GM10248 (cell line): ENCODE measurements at regions not wholly inside any gene's neighbourhood (a gene's known extent, or its start where the extent isn't known, plus 50 kb on each side); places are given as distances from the start of the nearest gene placed in this dataset.

ENCODE experiments used
- CTCF ChIA-PET: fragments of 300-600 bp; sonication (Branson Sonifier 250); formaldehyde crosslinking; extraction: SDS; loops from one replicate; lab custom pipeline; 2021; ENCODE audit warnings: antibody characterized with exemption; lab: Yijun Ruan, JAX
- POLR2A ChIA-PET: fragments of 350-650 bp; sonication (Branson Sonifier 250); formaldehyde crosslinking; extraction: SDS; loops from one replicate; lab custom pipeline; 2020; ENCODE audit warnings: antibody characterized with exemption; lab: Yijun Ruan, JAX
- DNase-seq: peaks from one replicate; pipeline ENCODE4 v3.0.0; 2012; ENCODE audit errors: extremely low spot score
- TF ChIP-seq, protein P1 (sequence below): IDR thresholded peaks from 2 replicates; pipeline ENCODE4 v1.5.1; 2012; ENCODE audit warnings: mild to moderate bottlenecking, low read depth; ENCODE audit errors: extremely low read depth, missing control alignments, control extremely low read depth

DNA sequence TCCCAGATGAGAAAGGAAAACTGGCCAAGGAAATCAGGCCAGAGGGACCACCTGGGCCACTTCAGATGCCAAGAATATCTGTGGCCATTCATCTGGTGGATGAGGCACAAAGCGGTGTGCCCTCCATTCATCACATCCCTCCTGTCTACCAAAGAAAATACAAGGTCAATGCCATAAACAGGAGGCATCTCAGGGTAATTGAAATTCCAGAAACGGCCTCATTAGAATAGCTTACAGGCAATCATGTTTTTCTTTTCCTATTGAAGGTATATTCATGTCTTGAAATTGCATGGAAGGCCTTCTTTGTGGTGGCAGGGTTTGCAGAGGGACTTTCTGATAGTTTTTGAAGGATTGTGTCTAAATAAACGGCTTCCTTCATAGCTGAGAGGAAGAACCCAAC is 578.3 kb downstream of the HAO1 start:
- CTCF ChIA-PET = no interaction called here
- DNase-seq = no peak
- POLR2A ChIA-PET = no interaction called here

DNA sequence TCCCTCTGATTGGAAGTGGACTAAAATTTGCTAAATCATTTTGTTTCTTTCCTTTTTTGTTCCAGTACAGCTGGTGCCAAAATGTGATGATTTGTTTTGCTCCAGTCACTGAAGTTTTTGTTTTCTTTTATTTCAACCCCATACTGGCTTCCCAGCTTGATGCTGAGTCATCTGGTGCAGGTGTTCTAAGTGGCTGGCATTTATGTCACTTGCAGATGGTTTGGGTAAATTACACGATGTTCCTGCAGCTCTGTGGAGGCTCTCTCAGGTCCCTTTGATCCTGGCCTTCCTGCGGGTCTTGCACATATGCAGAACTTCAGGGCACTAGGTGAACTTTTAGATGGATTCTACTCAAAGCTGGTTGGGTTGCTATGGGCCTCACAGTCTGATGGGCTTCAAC is 577.7 kb downstream of the HAO1 start:
- TF ChIP-seq, protein P1, sequence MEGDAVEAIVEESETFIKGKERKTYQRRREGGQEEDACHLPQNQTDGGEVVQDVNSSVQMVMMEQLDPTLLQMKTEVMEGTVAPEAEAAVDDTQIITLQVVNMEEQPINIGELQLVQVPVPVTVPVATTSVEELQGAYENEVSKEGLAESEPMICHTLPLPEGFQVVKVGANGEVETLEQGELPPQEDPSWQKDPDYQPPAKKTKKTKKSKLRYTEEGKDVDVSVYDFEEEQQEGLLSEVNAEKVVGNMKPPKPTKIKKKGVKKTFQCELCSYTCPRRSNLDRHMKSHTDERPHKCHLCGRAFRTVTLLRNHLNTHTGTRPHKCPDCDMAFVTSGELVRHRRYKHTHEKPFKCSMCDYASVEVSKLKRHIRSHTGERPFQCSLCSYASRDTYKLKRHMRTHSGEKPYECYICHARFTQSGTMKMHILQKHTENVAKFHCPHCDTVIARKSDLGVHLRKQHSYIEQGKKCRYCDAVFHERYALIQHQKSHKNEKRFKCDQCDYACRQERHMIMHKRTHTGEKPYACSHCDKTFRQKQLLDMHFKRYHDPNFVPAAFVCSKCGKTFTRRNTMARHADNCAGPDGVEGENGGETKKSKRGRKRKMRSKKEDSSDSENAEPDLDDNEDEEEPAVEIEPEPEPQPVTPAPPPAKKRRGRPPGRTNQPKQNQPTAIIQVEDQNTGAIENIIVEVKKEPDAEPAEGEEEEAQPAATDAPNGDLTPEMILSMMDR = no peak
- no peak for DNase-seq
- CTCF ChIA-PET = no interaction called here
- POLR2A ChIA-PET = no interaction called here

More for the DNA sequence above, 578.3 kb downstream of the HAO1 start:
- TF ChIP-seq, protein P1 = no peak

DNA sequence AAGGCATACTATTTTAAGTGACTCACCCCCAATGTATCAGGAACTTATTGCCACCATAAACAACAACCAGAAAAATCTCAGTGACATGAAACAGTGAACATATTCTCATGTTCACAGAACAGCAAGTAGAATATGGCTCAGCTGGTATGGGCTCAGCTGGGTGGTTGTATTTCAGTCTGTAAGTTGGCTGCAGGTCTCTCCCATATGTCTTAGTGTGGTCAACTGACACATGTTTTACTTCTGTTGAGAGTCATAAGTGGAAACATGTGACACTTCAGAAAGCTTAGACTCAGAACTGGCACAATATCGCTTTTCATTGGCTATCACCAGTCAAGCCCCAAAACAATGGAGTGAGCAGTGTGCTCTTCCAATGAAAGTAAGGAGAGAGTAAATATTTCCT is 574.1 kb downstream of the HAO1 start:
- CTCF ChIA-PET = no interaction called here
- POLR2A ChIA-PET = no interaction called here
- no peak for DNase-seq
- TF ChIP-seq, protein P1 = no peak

DNA sequence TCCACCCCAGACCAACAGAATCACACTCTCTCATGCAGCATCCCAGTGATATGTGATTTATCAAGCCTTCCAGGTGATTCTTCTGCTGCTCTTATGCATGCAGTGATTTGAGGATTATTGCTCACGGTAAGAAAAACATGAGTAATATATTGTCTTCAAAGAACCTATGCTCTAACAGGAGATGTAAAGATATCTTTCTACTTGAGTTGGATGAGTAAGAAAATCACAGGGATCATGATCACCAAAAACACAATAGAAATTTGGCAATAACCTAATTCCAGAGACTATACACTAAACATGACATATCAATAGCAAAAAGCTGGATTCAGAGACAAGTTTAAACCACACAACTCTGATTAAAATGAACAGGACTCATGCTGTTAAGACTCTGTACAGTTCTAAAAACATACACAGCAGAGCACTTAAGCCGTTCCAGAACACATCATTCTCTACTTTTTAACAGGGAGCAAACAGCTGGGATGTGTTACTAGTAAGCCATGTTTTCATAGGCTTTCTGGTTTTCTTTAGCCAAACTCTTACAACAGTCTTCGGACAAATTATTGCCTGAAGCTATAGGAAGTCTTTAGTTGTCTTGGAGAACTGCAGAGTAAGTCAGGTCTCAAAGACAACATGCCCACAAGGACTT is 568.6 kb downstream of the HAO1 start:
- ChIA-PET CTCF (interaction anchor here (0.6 kb wide), 2 partner anchors 9 to 27 kb away, joined by 3 read pairs; no protein-coding TSS in a partner anchor), POLR2A (no interaction called here)
- TF ChIP-seq, protein P1 = no peak
- no peak for DNase-seq

DNA sequence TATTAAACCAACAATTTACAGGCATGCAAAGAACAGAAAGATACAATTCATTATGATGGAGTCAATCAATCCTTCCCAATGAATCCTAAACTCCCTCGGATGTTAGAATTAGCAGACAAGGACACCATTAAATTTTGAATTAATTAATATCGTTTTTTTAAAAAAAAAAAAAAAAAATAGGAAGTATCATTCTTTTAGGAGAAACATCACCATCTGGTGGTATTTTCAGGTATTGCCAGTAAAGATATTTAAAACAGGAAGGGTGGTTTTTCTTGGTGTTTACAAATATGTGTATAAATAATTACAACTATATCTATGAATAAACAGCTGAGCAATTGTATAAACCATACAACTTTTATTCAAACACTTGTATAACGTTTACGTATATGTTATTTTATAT is 564.4 kb downstream of the HAO1 start:
- TF ChIP-seq, protein P1 = peak; percentile 23
- DNase-seq = peak; percentile 3
- ChIA-PET CTCF (interaction anchor here (1.0 to 1.9 kb wide), 4 partner anchors 10 to 90 kb away, joined by 3 to 7 read pairs (median 4); no protein-coding TSS in a partner anchor), POLR2A (no interaction called here)

- no peak for DNase-seq
- TF ChIP-seq, protein P1 = no peak
- ChIA-PET POLR2A (no interaction called here), CTCF (no interaction called here)
Observed at GRCh38 chr20:7378864-7379605, 561.2 kb downstream of the HAO1 start.
